Activated CD4-positive, alpha-beta T cell treated with anti-CD3 and anti-CD28 coated beads for 48 hours (primary cell): ENCODE measurements at regions not wholly inside any gene's neighbourhood (a gene's known extent, or its start where the extent isn't known, plus 50 kb on each side); places are given as distances from the start of the nearest gene placed in this dataset.

ENCODE experiments used
- DNase-seq: peaks from one replicate; pipeline ENCODE4 v3.0.0-alpha.2; 2020

DNA sequence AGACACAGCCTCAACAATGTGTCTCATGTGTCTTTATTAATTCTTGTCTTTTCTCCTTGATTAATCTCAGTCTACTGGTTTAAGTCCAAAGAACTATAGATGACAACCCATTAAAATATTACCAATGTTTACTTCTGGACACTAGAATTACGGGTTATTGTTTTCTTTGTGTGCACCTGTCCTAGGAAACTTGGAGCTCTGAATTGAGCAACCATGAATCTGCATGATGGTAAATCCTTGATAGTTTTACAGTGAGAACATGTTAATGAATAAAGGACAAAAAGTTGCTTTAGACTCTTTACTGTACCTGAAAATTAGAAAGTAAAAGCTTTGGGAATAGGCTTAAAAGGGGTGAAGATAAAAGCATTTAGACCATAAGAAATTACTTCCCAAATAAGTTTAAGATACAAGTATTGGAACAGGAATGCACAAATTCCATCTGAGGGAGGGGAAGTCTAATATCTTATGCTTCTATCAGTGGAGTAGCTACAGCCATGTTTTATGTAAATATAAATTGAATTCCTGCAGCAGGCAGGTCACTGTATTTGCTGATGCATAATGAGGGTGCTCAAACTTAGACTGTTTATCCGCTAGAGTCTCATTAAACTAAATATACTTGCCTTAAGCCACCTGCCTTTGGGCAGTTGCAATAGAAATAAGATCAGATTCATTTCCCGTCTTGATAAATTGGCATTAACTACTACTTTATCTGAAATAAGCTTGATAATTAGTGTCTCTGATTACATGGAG lies 603.7 kb upstream of the GCFC2 start:
- no peak for DNase-seq

DNA sequence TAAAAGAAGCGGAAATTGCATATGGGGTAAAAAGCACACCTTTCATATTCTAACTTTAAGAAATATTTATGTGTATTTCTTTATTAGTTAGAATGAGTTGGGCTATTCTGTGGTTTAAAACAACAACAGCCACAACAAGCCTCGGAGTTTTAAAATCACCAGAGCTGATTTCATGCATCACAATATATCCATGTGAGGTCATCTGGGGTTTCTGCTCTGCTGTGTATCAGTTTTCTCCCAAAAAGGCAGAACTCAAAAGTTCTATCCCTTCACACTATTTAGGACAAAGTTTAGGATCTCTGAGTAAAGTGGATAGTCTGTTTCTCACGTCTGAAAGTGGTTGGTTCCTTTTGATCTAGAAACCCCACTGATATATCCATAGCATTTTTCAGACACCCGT lies 601.5 kb upstream of the GCFC2 start:
- DNase-seq, result no peak

DNA sequence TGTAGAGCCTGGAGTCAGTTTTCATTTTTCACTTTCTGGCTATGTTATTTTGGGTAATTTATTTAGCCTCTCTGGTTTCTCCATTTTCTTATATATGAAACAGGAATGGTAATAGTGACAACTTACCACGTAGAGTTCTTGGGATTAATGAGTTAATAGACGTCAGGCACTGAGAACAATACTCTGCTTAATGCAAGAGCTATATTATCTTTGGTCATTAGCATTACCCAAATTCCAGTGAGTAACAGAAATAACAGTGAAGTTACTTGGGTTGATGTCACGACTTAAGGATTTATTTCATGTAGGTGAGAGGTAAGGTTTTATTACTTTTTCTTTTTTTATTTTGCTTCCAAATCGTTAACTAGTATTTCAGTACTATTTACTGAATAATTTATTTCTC lies 601.0 kb upstream of the GCFC2 start:
- DNase-seq, result no peak

DNA sequence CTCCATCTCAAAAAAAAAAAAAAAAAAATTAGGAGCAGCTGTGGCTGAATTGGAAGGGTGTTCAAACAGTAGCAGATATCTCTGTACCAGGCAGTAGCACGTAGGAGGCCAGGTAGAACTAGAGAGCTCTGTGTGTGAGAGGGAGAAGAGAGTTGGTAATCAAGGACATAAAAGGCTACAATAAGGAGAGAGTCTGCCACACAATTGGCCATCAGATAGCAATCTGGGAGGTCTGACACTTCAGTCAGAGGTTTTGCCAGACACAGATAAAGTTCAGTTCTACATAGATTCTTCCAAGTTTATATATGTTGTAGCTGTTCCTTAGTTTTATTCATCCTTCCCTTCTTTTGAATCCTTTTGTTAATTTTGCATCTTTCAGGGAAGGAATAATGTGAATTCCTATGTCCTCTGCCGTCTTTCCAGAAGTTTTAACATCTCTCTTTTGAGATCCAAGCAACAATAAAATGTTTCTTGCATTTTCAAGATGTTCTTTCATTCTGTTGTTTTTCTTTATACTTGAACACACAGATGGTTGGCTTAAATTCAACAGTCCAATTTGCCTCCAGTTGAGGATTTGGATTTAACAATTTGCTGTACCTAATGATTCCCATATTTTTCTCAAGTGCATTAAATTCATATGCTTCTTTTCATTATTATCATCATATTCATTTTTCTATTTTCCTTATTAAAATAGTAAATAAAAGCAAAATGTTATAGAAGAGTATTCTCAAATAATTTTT lies 600.3 kb upstream of the GCFC2 start:
- no peak for DNase-seq

DNA sequence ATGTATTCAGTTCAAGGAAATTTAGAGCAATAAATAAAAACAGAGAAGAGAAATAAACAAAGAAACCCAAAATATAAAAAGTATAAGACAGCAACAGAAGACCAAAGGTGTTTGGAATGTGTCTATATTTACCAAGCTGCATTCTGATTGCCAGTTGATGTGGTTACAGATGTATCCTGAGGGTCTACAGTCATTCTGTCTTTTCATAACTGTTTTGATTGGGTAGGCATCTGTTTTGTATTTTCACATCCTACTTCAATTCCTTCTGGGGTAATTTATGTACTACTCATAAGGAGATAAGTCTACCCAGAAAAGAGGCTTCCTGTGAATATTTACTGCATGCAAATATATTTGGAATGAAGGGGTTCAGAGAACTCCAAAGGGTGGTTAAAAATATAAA lies 596.8 kb upstream of the GCFC2 start:
- no peak for DNase-seq

DNA sequence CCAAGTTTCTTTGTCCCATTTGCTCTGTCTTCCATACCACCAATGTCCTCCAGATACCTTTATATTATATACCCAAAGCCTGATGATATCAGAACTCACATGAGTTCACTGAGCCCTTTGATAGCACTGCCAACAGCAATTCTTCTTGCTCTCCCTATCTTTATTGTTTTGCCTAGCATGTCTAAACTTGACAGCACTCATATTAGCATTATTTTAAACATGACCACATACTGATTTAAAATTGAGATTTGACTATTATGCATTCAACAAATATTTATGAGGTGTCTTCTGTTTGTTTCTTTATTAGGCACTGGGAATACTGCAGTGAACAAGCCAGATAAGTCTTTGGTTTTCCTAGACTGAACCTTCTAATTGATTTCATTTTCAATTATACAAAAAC lies 587.3 kb upstream of the GCFC2 start:
- DNase-seq, result no peak

DNA sequence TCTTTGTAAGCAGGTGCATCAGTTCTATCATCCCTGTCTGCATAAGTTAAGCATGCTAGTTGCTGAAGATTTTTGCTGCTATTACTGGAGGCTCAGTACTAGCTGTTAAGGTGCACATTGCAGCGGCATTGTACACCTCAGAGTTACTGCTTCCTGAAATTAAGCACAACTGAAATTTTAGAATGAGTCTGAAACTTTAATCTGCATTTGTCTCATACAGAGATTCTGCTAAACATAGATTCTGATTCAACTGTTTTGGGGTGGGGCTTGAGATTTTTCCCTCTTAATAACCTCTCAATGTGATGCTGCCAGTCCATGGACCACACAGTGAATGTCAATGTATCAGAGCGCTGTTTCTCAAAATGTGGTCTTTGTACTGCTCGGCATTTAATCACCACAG lies 585.7 kb upstream of the GCFC2 start:
- DNase-seq, result no peak

DNA sequence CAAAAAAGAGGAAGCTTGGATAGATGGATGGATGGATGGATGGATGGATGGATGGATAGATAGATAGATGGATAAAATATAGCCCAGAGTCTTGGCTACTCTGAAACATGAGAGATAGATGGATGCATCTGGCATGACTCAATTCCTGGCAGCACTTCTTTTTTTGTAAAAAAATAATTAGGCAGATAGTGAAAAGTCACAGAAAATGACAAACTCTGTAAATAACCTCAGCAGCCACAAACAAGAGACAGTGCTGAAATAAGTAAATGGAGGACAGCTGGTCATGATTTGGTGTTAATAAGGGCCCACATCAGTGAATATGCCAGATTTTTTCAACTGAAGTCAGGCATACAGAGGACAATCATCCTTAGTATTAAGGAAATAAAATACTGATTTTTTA lies 585.0 kb upstream of the GCFC2 start:
- no peak for DNase-seq

DNA sequence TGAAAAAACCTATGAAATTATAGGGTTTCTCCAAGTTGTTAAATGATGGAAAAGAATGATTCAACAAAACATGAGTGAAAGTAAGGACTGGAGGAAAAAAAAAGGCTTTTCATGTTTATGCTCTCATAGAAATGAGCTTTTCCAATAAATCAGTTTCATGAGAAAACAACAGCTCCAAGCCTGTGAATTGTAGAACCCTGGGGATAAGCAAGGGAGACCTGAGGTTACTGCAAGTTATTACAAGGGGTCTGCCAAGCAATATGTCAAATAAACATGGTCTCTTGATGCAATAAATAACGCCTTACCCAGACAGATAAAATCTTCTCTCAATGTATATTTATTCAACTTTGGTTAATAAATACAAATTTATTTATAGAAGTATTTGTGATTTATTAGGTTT lies 577.9 kb upstream of the GCFC2 start:
- no peak for DNase-seq

DNA sequence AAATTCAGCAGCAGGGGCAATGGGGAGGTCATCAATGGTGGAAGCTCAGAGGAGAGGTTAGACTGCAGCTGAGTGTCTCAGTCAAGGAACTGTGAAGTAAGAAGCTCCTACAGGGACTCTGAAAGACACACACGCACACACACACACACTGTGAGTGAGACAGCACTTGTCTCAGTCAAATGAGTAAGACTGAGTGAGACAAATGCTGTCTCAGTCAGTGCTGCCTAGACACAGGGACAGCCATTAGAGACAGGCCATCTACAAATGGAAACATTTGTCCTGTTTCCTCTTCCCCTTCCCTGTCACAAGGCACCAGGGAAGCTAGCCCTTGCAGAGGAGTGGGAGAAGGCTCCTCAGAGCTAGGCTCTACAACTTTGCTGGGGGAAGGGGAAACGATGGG lies 577.4 kb upstream of the GCFC2 start:
- DNase-seq, result no peak

DNA sequence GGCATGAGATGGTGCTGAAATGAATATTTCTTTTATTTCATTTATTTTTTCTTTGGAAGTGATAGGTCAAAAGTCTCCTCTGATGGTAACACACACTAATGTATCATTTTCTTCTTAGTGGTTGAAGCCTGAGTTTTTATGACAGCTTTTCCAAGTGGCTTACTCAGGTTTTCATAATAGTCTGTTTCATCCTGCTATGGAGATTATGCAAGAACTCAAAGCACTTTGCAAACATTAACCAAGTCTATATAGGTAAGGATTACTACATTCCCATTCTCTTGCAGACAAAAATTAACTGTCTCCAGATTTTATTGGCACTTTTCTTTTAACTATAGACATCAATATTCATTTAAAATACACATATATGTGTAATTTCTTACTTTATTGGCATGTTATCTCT lies 572.6 kb upstream of the GCFC2 start:
- no peak for DNase-seq

DNA sequence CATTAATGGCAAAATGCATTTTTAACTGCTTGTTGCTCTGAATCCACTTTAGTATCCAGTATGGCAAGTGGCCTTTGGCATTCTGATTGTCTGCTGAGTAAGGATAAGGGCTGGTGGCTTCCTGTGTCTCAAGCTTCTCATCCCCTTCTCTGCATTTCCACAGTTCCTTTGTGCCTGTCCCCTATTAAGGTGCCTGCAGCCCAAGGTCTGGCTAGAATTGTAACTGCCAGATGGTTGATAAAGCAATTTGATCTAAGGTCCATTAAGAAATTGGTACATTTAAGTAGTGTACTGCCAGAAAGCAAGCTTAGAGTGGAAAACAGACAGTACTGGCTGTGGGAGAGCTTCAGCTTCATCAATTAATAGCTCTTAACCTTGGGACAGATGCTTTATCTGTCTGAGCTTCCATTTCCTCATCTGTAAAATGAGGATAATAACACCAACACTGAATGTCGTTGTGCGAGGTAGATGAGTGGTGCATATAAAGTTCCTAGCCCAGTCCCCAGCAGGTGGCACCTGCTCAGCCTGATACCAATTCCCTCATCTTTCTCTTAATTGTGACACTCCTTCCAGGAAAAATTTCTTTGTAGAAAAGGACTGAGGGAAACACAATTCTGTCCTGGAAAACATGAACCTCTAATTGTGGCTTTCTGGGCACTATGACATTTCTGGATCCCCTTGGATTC lies 570.6 kb upstream of the GCFC2 start:
- no peak for DNase-seq

DNA sequence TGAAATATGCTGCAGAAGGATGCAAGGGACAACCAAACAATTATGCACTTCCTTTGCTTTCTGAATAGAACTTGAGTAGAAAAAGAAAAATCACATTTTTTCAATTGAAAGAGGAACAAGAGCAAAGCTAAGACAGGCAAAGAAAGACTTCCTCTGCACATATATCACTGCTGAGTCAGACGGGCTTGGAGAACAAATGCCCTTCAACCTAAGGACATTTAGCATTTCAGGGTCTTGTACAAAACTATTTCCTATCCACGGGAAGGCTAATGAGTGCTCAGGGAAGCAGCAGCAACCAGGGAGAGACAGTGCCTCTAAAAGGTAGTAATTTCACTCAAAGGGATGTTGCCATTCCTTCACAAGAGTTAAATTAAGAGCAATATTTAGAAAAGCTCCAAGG lies 570.0 kb upstream of the GCFC2 start:
- no peak for DNase-seq

DNA sequence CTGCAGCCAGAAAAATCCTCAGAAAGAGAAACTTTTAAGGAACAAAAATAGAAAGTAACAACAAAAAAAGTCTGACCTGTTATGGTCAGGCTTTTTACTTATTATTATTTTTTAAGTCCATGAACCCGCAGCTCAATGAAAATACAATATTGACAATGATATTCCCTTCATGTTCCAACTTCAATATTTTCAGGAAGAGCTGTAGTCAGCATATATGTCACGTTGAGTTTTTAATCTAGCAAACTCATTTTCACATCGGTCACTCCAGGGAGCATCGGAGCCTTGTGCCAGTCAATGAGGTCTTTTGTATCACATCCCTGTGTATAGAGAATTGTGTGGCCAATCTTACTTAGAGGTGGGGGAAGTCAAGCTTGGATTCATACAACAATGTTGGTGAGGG lies 568.4 kb upstream of the GCFC2 start:
- no peak for DNase-seq

DNA sequence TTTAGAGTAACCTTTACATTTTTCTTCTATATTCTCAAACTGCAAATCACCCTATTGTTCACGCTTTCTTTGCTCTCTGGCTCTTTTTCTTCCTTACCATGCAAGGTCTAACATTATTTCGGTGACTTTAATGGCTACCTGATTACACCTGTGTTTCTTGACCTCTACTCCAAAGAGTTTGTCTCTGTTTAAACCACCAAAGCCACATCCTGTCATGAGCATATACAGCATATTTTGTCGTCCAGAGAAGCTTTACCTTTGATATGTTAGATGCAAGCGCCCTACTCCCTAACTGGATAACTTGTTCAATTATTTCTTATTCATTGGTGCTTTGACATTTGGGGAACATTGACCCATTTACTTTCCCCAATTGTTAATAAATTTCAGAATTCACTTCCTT lies 565.1 kb upstream of the GCFC2 start:
- no peak for DNase-seq

DNA sequence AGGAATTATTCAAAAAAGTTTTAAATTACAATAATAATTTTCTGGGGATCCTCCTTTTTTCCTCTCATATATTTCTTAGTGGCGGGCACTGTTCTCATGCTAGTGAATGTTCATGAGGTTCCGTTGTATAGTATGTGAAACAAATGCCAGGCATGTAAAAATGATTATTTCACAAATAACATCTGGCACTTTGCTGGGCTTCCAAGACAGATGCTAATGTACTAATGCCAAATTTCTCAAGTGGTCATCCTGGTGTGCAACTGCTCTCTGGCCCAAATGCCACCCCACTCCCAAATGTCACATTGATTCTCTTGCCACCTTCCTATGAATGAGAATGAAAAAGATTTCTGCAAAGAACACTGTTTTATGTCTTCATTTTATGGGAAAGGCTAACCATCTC lies 564.0 kb upstream of the GCFC2 start:
- no peak for DNase-seq

DNA sequence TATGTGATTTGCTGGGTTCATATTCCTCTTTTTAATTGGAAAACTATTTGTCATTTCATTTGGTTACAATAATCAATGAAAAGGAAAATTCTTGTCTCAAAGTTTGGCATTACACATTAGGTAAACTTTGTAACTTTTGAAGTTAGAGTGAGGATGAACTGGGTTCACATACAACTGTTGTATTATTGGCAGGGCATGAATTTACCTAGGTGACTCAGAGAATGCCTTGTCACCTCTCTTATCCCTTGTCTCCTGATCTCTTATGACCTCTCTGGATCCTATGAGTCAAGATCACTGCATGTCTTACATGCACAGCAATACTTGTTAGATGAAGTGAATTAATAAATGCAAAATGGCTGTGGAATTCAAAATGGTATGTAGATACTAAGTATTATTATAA lies 563.4 kb upstream of the GCFC2 start:
- no peak for DNase-seq

DNA sequence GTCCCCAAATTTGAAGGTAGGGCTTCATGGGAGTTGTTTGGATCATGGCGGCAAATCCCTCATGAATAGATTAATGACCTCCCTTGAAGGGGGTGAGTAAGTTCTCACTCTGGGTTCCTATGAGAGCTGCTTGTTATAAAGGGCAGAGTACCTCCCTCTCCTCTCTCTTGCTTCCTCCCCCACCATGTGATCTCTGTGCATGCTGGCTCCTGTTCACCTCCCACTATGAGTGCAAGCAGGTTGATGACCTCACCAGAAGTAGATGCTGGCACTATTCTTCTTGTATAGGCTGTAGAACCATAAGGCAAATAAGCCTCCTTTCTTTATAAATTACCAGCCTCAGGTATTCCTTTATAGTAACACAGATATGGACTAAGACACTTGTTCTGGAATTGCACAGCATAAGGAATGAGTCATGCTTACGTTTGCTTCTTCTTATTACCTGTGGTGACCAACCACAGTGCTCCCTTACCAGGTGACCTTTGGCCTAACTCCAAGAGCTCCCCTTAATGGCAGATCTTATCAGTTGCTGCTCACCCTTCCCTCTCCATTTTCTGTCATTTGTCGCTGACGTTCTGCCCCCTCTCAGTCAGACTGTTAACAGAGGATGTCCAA lies 559.5 kb upstream of the GCFC2 start:
- no peak for DNase-seq

DNA sequence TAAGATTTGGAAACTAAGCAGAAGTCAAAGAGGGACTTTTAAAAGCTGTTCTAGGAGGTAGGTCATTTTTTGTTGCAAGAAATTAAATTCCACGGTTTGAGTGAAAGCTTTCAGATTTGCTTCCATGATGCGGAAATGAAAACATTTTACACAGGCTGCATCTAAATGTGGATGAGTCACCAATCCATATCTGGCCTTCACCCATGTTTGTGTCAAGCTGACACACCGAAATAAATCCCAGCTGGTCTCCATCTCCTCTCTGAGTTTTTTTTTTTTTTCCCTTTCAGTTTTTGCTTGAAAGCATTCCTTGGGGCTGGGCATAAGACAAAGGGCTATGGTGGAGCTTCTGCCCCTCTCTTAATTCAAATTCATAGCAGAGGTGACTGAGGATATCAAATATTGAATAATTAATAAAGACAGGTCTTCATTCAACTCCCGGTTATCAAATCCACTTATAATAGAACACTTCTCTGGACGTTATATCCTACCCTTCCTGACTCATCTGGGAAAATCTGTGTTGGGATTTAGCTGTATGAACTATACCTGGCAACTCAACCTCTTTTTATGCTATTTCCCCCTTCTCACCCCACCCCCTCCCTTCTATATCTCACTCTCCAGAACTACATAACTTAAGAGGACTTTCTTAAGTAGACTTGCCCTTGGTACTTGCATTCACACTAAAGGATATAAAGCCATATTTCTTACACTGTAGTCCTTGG lies 558.3 kb upstream of the GCFC2 start:
- DNase-seq, result no peak

DNA sequence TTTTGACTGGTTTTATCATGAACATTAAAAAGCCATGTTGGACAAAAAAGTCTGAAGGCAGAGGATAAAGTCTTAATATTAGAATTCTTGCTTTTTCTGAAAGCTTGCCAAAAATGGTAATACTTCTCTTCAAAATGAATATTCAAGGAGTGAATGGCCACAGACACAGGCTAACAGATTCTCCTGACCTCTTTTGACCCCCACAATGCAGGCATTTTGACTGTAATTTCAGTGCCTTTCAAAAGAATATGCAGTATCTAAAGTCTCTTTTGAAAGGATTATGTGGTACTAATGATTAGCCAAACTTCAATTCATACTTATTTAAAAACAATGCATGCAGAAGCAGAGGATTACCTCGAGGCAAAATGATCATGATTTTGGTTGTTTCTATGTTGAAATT lies 557.8 kb upstream of the GCFC2 start:
- DNase-seq, result no peak

DNA sequence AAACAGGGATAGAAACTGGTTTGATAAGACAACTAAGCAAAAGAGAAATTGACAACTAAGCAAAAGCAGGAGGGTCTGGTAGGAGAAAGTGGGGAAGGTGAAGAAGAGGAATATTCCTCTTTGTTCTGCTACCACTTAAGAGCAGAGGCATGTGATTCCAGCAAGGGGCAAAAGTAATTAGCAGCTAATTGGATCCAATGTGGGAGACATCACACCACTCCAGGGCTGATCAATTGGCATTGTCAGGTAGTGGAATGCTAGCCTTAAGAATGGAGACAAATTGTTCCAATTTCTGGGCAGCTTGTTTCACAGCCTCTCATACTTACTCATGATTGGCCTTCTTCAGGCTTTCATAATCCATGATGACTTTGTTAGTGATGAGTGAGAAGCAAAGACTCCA lies 547.1 kb upstream of the GCFC2 start:
- no peak for DNase-seq

DNA sequence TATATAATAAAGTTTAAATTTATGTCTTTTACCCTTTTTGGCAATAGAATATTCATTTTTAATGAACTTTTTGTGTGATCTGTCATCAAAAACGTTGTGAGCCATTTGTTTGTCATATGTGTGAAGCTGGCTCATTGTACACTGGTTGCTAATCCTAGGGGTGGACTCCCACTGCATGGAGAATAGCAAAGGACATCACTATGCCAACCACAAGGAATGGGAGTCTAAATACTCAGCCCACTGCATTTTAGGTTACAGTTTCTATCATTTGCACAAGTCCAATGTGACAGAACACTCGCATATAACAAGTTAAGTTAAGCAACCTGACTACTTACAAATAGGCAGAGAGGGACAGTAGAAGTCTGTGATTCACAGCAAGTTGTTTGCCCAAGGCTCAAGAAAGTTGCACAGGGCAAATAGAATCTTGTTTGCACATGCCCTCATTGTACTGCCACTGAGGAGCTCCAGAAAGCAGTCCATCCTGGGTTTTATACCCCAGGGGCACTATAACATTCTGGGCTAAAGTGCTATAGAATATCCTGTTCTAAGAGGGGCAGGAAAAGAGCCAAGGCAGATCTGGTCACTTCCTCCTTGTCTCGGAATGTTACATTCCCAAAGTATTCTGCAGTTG lies 545.9 kb upstream of the GCFC2 start:
- DNase-seq, result no peak

DNA sequence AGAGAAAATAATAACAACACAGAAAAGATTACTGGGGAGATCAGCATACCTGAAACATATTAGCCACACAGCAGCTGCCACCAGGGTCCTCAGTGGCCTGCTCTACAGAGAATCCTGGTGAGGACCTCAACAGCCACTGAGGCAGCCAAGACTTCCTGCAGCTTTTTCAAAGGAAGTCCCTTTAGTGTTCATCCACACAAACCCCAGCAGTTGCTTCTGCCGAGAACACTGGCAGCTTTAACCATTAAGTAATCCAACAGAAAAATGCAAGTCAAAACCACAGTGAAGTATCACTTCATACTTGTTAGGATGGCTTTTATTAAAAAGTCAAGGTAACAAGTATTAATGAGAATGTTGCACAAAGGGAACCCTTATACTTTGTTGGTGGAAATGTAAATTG lies 542.0 kb upstream of the GCFC2 start:
- DNase-seq, result no peak
